ENCODE measurements at regions not wholly inside any gene's neighbourhood (a gene's known extent, or its start where the extent isn't known, plus 50 kb on each side); places are given as distances from the start of the nearest gene placed in this dataset.

DNA sequence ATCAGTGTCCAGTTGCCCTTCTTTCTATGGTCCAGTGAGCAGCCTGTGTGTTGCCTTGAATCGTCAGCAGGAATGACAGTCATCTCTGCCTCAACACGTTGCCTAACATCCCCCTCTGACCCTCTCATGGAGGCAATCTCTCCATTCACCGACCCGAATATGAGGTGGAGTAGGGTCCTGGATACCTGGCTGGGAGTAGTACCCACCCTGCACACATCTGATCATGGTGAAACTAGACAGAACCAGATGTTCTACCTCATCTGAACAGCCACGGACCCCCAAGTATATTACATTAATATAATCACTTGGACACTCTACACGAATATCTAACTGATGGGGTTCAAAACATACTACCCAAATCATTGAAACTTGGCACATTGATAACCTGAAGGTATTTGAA is 77.0 kb upstream of the COL21A1 start:
- no peak overlapping the region for H3K4me2 ChIP-seq (ENCODE audit: low read depth, low read length, poor library complexity, severe bottlenecking)
- H3K27me3 ChIP-seq (ENCODE audit: insufficient read depth, low read length, poor library complexity, severe bottlenecking) = no peaks in the 10 kb centered on the region
- no peak overlapping the region for H2AFZ ChIP-seq (ENCODE audit: low read length)
- no peak for TF ChIP-seq EZH2phosphoT487 (IDR thresholded peaks at IDR 0.05; ENCODE audit: borderline replicate concordance)
- TF ChIP-seq, protein P1, sequence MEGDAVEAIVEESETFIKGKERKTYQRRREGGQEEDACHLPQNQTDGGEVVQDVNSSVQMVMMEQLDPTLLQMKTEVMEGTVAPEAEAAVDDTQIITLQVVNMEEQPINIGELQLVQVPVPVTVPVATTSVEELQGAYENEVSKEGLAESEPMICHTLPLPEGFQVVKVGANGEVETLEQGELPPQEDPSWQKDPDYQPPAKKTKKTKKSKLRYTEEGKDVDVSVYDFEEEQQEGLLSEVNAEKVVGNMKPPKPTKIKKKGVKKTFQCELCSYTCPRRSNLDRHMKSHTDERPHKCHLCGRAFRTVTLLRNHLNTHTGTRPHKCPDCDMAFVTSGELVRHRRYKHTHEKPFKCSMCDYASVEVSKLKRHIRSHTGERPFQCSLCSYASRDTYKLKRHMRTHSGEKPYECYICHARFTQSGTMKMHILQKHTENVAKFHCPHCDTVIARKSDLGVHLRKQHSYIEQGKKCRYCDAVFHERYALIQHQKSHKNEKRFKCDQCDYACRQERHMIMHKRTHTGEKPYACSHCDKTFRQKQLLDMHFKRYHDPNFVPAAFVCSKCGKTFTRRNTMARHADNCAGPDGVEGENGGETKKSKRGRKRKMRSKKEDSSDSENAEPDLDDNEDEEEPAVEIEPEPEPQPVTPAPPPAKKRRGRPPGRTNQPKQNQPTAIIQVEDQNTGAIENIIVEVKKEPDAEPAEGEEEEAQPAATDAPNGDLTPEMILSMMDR (conservative IDR thresholded peaks at IDR 0.05; ENCODE audit: low read length) = no peak
- no peaks in the 10 kb centered on the region for H3K36me3 ChIP-seq (ENCODE audit: insufficient read depth, low read length)
- peaks cover 5% of the 10 kb centered on the region for H3K4me1 ChIP-seq (ENCODE audit: insufficient read depth, low read length, poor library complexity, severe bottlenecking)
- no peak overlapping the region for H3K4me3 ChIP-seq (ENCODE audit: low read length, poor library complexity, severe bottlenecking)
- H3K9me3 ChIP-seq (ENCODE audit: insufficient read depth, low read depth, low read length) = no peaks in the 10 kb centered on the region
- no peak overlapping the region for H3K9ac ChIP-seq (ENCODE audit: low read depth, low read length, poor library complexity, severe bottlenecking)
- H3K9me2 ChIP-seq (replicated peaks; ENCODE audit: low read depth, low read length) = no peaks in the 10 kb centered on the region
- no peaks in the 10 kb centered on the region for H3F3A ChIP-seq (ENCODE audit: low read depth)
- no peaks in the 10 kb centered on the region for H4K20me1 ChIP-seq (ENCODE audit: insufficient read depth, low read length, poor library complexity, severe bottlenecking)
- no peaks in the 10 kb centered on the region for H3K79me2 ChIP-seq (ENCODE audit: insufficient read depth, low read length)

DNA sequence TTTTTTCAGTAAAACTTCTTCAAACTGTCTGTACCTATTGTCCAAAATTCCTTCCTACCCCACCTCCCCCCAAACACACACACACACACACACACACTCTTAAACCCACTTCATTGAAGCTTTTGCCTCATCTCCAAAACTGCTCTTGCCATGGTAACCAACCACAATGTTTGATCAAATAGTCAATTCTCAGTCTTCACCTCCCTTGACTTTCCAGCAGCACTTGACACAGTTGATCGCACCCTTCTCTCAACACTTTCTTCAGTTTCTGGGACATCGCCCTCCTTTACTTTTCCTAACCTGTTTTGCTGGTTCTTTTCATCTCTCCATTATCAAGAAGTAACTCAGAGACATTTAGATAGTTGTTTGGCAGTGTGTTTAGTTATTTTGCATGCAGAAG is 71.5 kb upstream of the COL21A1 start:
- H3F3A ChIP-seq (ENCODE audit: low read depth) = no peaks in the 10 kb centered on the region

DNA sequence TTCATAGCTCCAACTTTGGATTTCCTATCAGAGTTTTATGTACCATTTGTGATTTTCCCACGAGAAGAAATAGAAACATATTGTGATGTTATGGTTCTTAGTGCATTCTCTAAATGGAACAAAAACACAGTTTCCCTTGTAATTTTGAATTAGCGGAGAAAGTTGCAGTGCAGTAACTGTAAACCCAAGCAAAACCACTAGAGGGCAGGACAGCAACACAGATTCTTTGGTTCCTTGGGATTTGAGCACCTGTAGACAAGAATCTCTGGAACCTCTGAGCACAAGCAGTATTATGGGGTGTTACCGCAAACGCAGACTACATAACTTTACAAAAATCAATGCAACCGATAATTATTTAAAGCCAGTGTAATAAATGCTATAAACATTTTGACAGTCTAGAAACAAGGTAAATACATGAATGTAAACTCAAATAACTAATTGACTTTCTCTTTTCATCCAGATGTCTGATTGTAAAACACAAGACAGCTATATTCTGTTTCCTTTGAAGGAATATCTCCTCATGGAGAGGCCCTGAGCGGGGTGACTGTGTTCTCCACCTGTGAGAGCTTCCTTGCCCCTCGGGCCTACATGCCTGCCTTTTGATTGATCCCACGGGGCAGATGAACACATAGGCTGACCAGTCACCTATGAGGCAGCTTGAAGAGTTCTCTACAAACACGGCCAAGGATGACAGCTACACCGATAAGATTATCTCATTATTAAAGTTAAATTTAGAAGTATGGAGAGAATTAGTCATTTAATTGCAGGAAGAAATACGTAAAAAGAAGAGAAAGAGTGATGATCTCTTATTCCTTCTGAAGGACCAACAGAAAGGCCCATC is 67.5 kb upstream of the COL21A1 start:
- TF ChIP-seq EZH2phosphoT487 (IDR thresholded peaks at IDR 0.05; ENCODE audit: borderline replicate concordance) = no peak
- TF ChIP-seq, protein P1 (conservative IDR thresholded peaks at IDR 0.05; ENCODE audit: low read length) = peak; percentile 98
- Histone ChIP-seq H3K27me3 (ENCODE audit: insufficient read depth, low read length, poor library complexity, severe bottlenecking) (no peaks in the 10 kb centered on the region), H3K9ac (ENCODE audit: low read depth, low read length, poor library complexity, severe bottlenecking) (no peak overlapping the region), H2AFZ (ENCODE audit: low read length) (no peak overlapping the region; the same call in 1 of the 2 replicates), H3K4me1 (ENCODE audit: insufficient read depth, low read length, poor library complexity, severe bottlenecking) (no peaks in the 10 kb centered on the region), H4K20me1 (ENCODE audit: insufficient read depth, low read length, poor library complexity, severe bottlenecking) (no peaks in the 10 kb centered on the region), H3K79me2 (ENCODE audit: insufficient read depth, low read length) (no peaks in the 10 kb centered on the region), H3K4me3 (ENCODE audit: low read length, poor library complexity, severe bottlenecking) (no peak overlapping the region), H3K9me3 (ENCODE audit: insufficient read depth, low read depth, low read length) (no peaks in the 10 kb centered on the region), H3K9me2 (replicated peaks; ENCODE audit: low read depth, low read length) (no peaks in the 10 kb centered on the region), H3K36me3 (ENCODE audit: insufficient read depth, low read length) (no peaks in the 10 kb centered on the region), H3F3A (ENCODE audit: low read depth) (no peaks in the 10 kb centered on the region), H3K4me2 (ENCODE audit: low read depth, low read length, poor library complexity, severe bottlenecking) (no peak overlapping the region)

More for the DNA sequence above, 71.5 kb upstream of the COL21A1 start:
- no peaks in the 10 kb centered on the region for H4K20me1 ChIP-seq (ENCODE audit: insufficient read depth, low read length, poor library complexity, severe bottlenecking)
- H3K27me3 ChIP-seq (ENCODE audit: insufficient read depth, low read length, poor library complexity, severe bottlenecking) = no peaks in the 10 kb centered on the region
- H3K9me2 ChIP-seq (replicated peaks; ENCODE audit: low read depth, low read length) = no peaks in the 10 kb centered on the region
- H2AFZ ChIP-seq (ENCODE audit: low read length) = no peak overlapping the region
- H3K4me2 ChIP-seq (ENCODE audit: low read depth, low read length, poor library complexity, severe bottlenecking) = no peak overlapping the region
- H3K79me2 ChIP-seq (ENCODE audit: insufficient read depth, low read length) = no peaks in the 10 kb centered on the region
- no peaks in the 10 kb centered on the region for H3K9me3 ChIP-seq (ENCODE audit: insufficient read depth, low read depth, low read length)
- H3K36me3 ChIP-seq (ENCODE audit: insufficient read depth, low read length) = no peaks in the 10 kb centered on the region
- no peaks in the 10 kb centered on the region for H3K4me1 ChIP-seq (ENCODE audit: insufficient read depth, low read length, poor library complexity, severe bottlenecking)
- no peak overlapping the region for H3K9ac ChIP-seq (ENCODE audit: low read depth, low read length, poor library complexity, severe bottlenecking)
- no peak overlapping the region for H3K4me3 ChIP-seq (ENCODE audit: low read length, poor library complexity, severe bottlenecking)
- TF ChIP-seq, protein P1 (conservative IDR thresholded peaks at IDR 0.05; ENCODE audit: low read length) = no peak
- no peak for TF ChIP-seq EZH2phosphoT487 (IDR thresholded peaks at IDR 0.05; ENCODE audit: borderline replicate concordance)

All from Loucy (cell line).